Cardiac fibroblast (primary cell): ENCODE measurements at regions not wholly inside any gene's neighbourhood (a gene's known extent, or its start where the extent isn't known, plus 50 kb on each side); places are given as distances from the start of the nearest gene placed in this dataset.

ENCODE experiments used
- DNase-seq, 2 donors: peaks; one replicate each; pipeline versions ENCODE4 v3.0.0 to v3.0.0-alpha.2; 2010; ENCODE audit warnings: low read depth in 2 of 2
- H3K4me3 ChIP-seq, 2 donors: replicated peaks in 1 of 2; 1 replicate in 1 of 2; 2 replicates in 1 of 2; pipeline ENCODE4 v1.5.1; 2011; ENCODE audit warnings: low read depth in 2 of 2, low read length in 2 of 2, mild to moderate bottlenecking in 2 of 2, moderate library complexity in 1 of 2
- CTCF ChIP-seq: IDR thresholded peaks from one replicate; pipeline ENCODE4 v1.5.1; 2011; ENCODE audit warnings: low read depth, mild to moderate bottlenecking, low read length, inconsistent platforms

GRCh38 chr7:113649556-113649955 is 269.3 kb downstream of the PPP1R3A start:
- DNase-seq, result no peak
- H3K4me3 ChIP-seq, result no peak overlapping the region
- no peak for TF ChIP-seq CTCF

GRCh38 chr7:113639221-113639620 is 279.6 kb downstream of the PPP1R3A start:
- peak in 1 of 2 donors; percentile 5 for DNase-seq
- no peak for TF ChIP-seq CTCF
- no peak overlapping the region for H3K4me3 ChIP-seq

- peak in 1 of 2 donors; percentile 1 for DNase-seq
- H3K4me3 ChIP-seq, result no peak overlapping the region
- no peak for TF ChIP-seq CTCF
Observed at GRCh38 chr7:113636727-113637421, 281.9 kb downstream of the PPP1R3A start.

GRCh38 chr7:113635492-113635891 is 283.3 kb downstream of the PPP1R3A start:
- no peak for TF ChIP-seq CTCF
- H3K4me3 ChIP-seq, result no peak overlapping the region
- DNase-seq, result no peak

GRCh38 chr7:113633073-113633472 is 285.7 kb downstream of the PPP1R3A start:
- no peak overlapping the region for H3K4me3 ChIP-seq
- no peak for TF ChIP-seq CTCF
- no peak for DNase-seq

GRCh38 chr7:113628948-113629847 is 289.6 kb downstream of the PPP1R3A start:
- TF ChIP-seq CTCF, result no peak
- DNase-seq, result no peak
- no peak overlapping the region for H3K4me3 ChIP-seq
